ENCODE measurements at regions not wholly inside any gene's neighbourhood (a gene's known extent, or its start where the extent isn't known, plus 50 kb on each side); places are given as distances from the start of the nearest gene placed in this dataset.
"Not testable (repeated sequence)": the region's sequence is repeated elsewhere in the genome, so short reads cannot be mapped to it uniquely, and the experiment has no call there.

GRCh38 chr16:33655756-33656155 lies 196.3 kb downstream of the TP53TG3F start:
- ATAC-seq (ENCODE audit: insufficient number of reproducible peaks, low FRiP score, low read depth); H3K27me3 ChIP-seq (replicated peaks; ENCODE audit: insufficient read depth); H3K9me3 ChIP-seq; H3K36me3 ChIP-seq; DNase-seq (ENCODE audit: low spot score); H3K27ac ChIP-seq; H3K4me3 ChIP-seq; H3K4me1 ChIP-seq (ENCODE audit: control insufficient read depth in 1 of 2, low read depth in 2 of 2): not testable (repeated sequence)

- H3K4me3 ChIP-seq; ATAC-seq (ENCODE audit: insufficient number of reproducible peaks, low FRiP score, low read depth); H3K9me3 ChIP-seq; H3K27ac ChIP-seq; H3K27me3 ChIP-seq (replicated peaks; ENCODE audit: insufficient read depth); DNase-seq (ENCODE audit: low spot score); H3K36me3 ChIP-seq; H3K4me1 ChIP-seq (ENCODE audit: control insufficient read depth in 1 of 2, low read depth in 2 of 2): not testable (repeated sequence)
Measured at GRCh38 chr16:33656394-33656793, 197.0 kb downstream of the TP53TG3F start.

DNA sequence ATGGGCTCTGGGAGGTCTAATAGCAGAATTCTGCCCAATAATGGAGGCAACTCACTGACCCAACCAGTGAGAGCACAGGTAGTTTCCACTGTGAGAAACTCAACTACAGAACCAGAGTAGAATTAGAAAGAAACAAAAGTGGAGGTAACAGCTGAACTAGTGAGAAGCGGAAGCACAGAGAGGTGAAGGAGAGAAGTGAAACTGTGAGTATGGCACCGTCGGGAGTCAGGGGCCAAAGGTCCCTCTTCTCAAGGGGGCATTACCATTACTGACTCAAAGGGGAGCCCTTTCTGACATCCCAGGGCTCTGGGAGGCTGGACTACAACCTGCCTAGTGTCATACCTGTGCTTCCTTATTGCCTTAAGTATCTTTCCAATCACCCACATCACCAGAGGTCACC lies 198.3 kb downstream of the TP53TG3F start:
- not testable (repeated sequence) for DNase-seq (ENCODE audit: low spot score); H3K27me3 ChIP-seq (replicated peaks; ENCODE audit: insufficient read depth); H3K4me1 ChIP-seq (ENCODE audit: control insufficient read depth in 1 of 2, low read depth in 2 of 2); H3K36me3 ChIP-seq; H3K4me3 ChIP-seq; ATAC-seq (ENCODE audit: insufficient number of reproducible peaks, low FRiP score, low read depth); H3K27ac ChIP-seq; H3K9me3 ChIP-seq

DNA sequence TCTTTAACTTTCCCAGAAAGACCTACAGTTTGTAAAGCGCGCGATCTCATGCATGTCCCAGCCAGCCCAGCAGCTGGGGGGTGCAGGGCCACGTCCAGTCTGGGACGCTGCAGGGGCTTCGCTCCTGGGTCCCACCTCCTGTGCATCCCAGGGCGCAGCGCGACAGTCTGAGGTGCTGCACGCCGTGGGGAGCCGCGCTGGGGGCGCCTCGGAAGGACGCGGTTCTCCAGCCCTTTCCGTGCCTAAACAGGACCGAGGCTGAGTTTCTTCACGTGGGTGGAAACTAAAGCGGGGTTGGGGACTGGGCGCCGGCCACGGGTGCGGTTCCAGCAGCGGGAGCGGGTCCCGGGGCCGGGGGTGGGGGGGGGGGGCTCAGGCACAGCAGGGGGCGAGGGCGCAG lies 221.4 kb downstream of the TP53TG3F start:
- DNase-seq (ENCODE audit: low spot score); H3K36me3 ChIP-seq; H3K27ac ChIP-seq: not testable (repeated sequence)

GRCh38 chr16:33700320-33700719 lies 240.9 kb downstream of the TP53TG3F start:
- not testable (repeated sequence) for H3K27me3 ChIP-seq (replicated peaks; ENCODE audit: insufficient read depth); DNase-seq (ENCODE audit: low spot score); H3K4me1 ChIP-seq (ENCODE audit: control insufficient read depth in 1 of 2, low read depth in 2 of 2); H3K27ac ChIP-seq; H3K36me3 ChIP-seq; H3K4me3 ChIP-seq; ATAC-seq (ENCODE audit: insufficient number of reproducible peaks, low FRiP score, low read depth); H3K9me3 ChIP-seq

More for the DNA sequence above, 221.4 kb downstream of the TP53TG3F start:
- H3K4me1 ChIP-seq (ENCODE audit: control insufficient read depth in 1 of 2, low read depth in 2 of 2); ATAC-seq (ENCODE audit: insufficient number of reproducible peaks, low FRiP score, low read depth); H3K27me3 ChIP-seq (replicated peaks; ENCODE audit: insufficient read depth); H3K4me3 ChIP-seq; H3K9me3 ChIP-seq: not testable (repeated sequence)

DNA sequence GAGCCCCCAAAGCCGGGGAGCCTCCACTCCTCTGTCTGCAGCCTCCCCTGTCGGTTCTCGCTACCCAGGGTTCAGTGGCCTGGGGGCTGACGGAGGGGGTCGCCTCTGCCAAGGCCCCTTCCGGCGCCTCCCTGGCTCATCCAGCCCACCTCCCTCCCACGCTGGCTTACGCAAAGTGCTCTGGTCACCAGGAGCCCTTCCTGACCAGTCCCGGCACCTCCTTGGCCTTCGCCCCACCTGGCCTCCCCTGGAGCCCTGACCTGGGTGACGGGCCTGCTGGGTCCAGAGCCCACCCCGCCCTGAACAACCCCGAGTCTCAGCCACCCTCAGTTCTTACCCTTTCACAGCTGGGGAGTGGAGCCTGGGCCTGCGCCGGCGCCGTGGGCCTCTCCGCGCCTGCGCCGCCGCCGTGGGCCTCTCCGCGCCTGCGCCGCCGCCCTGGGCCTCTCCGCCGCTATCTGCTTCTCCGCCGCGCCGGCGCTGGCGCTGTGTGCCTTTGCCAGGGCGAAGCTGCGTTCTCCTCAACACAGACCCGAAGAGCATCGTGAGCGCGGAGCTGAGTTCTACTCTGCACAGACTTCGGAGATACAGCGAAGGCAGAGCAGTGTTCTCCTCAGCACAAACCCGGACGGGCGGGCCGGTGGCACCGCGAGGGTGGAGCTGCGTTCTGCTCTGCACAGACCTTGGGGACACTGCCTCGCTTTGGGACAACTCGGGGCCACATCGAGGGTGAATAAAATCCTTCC lies 247.6 kb downstream of the TP53TG3F start:
- DNase-seq (ENCODE audit: low spot score); H3K27ac ChIP-seq; H3K9me3 ChIP-seq; H3K4me3 ChIP-seq; H3K36me3 ChIP-seq; H3K4me1 ChIP-seq (ENCODE audit: control insufficient read depth in 1 of 2, low read depth in 2 of 2); ATAC-seq (ENCODE audit: insufficient number of reproducible peaks, low FRiP score, low read depth); H3K27me3 ChIP-seq (replicated peaks; ENCODE audit: insufficient read depth): not testable (repeated sequence)

GRCh38 chr16:33707591-33707934 lies 248.2 kb downstream of the TP53TG3F start:
- ATAC-seq (ENCODE audit: insufficient number of reproducible peaks, low FRiP score, low read depth); H3K9me3 ChIP-seq; H3K4me3 ChIP-seq; H3K27me3 ChIP-seq (replicated peaks; ENCODE audit: insufficient read depth); H3K36me3 ChIP-seq; H3K27ac ChIP-seq; DNase-seq (ENCODE audit: low spot score); H3K4me1 ChIP-seq (ENCODE audit: control insufficient read depth in 1 of 2, low read depth in 2 of 2): not testable (repeated sequence)

DNA sequence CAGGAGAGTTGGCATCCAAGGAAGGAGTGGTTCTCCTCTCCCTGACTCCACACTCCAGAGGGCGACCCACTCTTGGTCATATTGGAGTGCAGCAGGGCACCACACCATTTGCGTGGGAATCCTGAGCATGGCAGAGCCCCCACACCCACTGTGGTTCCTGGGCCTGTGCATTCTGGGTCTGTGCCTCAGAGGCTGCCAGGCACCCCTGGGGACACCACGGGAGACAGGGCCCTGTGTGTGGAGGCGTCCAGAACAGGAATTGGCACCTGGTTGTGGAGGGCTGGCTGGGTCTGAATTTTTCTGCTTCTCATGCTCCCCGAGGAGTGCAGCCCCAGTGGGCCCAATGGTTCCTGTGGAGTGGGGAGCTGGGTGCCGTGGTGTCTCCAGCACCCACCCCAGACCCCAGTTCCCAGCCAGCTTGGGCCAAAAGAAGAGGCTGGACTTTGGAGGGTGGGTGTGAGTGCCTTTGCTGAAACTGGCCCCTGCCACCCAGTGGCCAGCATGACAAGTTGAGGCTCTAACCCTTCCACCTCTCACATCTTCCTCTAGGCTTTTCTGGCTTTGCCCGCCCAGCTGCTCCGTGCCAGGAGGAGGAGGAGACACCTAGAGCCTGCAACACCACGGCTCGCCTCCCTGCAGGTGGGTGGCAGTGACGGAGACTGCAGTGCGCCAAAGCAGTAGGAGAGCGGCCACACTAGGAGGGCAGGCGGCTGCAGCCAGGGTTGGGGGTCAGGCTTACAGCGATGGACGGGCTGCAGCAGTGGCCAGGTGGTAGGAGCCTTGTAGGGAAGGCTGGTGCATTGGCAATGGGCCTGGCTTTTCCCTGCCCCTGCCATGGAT lies 250.7 kb downstream of the TP53TG3F start:
- H3K4me3 ChIP-seq; H3K36me3 ChIP-seq; H3K27me3 ChIP-seq (replicated peaks; ENCODE audit: insufficient read depth); H3K9me3 ChIP-seq; ATAC-seq (ENCODE audit: insufficient number of reproducible peaks, low FRiP score, low read depth); H3K27ac ChIP-seq; H3K4me1 ChIP-seq (ENCODE audit: control insufficient read depth in 1 of 2, low read depth in 2 of 2); DNase-seq (ENCODE audit: low spot score): not testable (repeated sequence)

GRCh38 chr16:33710696-33711087 lies 251.3 kb downstream of the TP53TG3F start:
- H3K27me3 ChIP-seq (replicated peaks; ENCODE audit: insufficient read depth); ATAC-seq (ENCODE audit: insufficient number of reproducible peaks, low FRiP score, low read depth); H3K36me3 ChIP-seq; H3K27ac ChIP-seq; H3K4me1 ChIP-seq (ENCODE audit: control insufficient read depth in 1 of 2, low read depth in 2 of 2); DNase-seq (ENCODE audit: low spot score); H3K9me3 ChIP-seq; H3K4me3 ChIP-seq: not testable (repeated sequence)

DNA sequence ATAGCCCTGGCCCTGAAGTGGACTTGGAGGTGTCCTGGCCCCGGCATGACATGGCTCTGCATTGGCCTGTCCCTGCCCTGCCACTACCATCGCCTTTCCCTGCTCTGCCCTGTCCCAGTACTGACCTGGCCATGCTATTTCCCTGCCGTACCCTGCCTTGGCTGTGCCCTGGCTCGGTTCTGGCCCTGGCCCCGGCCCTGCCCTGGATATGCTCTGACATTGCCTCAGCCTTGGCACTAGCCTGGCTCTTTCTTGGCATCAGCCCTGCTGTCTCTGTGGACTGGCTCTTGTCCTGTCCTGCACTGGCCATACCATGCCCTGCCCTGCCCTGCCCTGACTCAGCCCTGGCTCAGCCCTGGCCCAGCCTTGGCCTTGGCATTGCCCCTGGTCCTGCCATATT lies 252.2 kb downstream of the TP53TG3F start:
- ATAC-seq (ENCODE audit: insufficient number of reproducible peaks, low FRiP score, low read depth); DNase-seq (ENCODE audit: low spot score): not testable (repeated sequence)

DNA sequence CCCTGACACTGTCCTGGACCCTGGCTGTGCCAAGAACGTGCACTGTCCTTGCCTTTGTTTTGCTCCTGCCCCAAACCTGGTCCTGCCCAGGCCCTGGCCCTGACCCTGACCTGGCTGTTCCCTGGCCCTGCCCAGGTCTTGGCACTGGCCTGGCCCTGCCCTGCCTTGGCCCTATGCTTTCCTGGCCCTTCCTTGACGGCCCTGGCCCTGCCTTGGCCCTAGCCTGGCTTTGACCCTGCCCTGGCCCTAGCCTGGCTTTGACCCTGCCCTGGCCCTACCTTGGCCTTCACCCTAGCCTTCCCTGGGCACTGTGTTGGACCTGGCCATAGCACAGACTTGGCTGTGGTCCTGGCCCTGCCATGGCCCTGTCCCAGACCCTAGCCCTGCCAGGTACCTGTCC lies 252.9 kb downstream of the TP53TG3F start:
- not testable (repeated sequence) for DNase-seq (ENCODE audit: low spot score)

More for the DNA sequence above, 252.2 kb downstream of the TP53TG3F start:
- H3K27me3 ChIP-seq (replicated peaks; ENCODE audit: insufficient read depth); H3K4me1 ChIP-seq (ENCODE audit: control insufficient read depth in 1 of 2, low read depth in 2 of 2); H3K4me3 ChIP-seq; H3K27ac ChIP-seq; H3K9me3 ChIP-seq; H3K36me3 ChIP-seq: not testable (repeated sequence)

GRCh38 chr16:33712851-33713709 lies 253.7 kb downstream of the TP53TG3F start:
- H3K36me3 ChIP-seq; DNase-seq (ENCODE audit: low spot score); ATAC-seq (ENCODE audit: insufficient number of reproducible peaks, low FRiP score, low read depth); H3K27me3 ChIP-seq (replicated peaks; ENCODE audit: insufficient read depth); H3K9me3 ChIP-seq; H3K27ac ChIP-seq; H3K4me3 ChIP-seq; H3K4me1 ChIP-seq (ENCODE audit: control insufficient read depth in 1 of 2, low read depth in 2 of 2): not testable (repeated sequence)

More for the DNA sequence above, 252.9 kb downstream of the TP53TG3F start:
- not testable (repeated sequence) for H3K9me3 ChIP-seq; H3K27me3 ChIP-seq (replicated peaks; ENCODE audit: insufficient read depth); H3K36me3 ChIP-seq; ATAC-seq (ENCODE audit: insufficient number of reproducible peaks, low FRiP score, low read depth); H3K27ac ChIP-seq; H3K4me1 ChIP-seq (ENCODE audit: control insufficient read depth in 1 of 2, low read depth in 2 of 2); H3K4me3 ChIP-seq

All from thoracic aorta (tissue), 2 donors.